ENCODE measurements at regions not wholly inside any gene's neighbourhood (a gene's known extent, or its start where the extent isn't known, plus 50 kb on each side); places are given as distances from the start of the nearest gene placed in this dataset.
"Not testable (repeated sequence)": the region's sequence is repeated elsewhere in the genome, so short reads cannot be mapped to it uniquely, and the experiment has no call there.

DNA sequence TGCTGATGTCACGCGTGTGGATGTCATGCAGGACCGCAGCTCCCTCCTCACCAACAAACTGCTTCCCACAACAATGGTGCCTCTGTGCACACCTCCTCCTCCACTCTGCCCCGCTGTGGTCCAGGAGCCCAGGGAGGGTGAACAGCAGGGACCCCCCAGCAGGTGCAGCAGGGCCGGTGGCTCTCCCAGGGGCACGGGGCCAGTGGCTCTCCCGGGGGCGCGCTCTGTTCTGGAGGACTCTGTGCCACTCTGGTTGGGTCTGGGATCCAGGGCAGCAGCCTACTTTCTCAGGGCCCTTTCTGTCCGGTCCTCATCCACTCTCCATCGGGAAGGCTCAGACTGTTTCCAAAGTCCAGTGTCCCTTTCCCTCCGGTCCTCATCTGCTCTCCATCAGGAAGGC lies 153.0 kb upstream of the ZNF469 start:
- not testable (repeated sequence) for H3K27ac ChIP-seq (ENCODE audit: low read depth, low read length); H3K9ac ChIP-seq (ENCODE audit: low read length in 5 of 5); H3K27me3 ChIP-seq (ENCODE audit: control insufficient read depth in 5 of 5, insufficient read depth in 4 of 5, low read length in 5 of 5); H3K9me3 ChIP-seq (ENCODE audit: control insufficient read depth in 5 of 5, low read length in 5 of 5); H3K36me3 ChIP-seq (ENCODE audit: control insufficient read depth in 5 of 5, insufficient read depth in 5 of 5, low read length in 5 of 5); H3K4me3 ChIP-seq (ENCODE audit: low read depth in 1 of 5, low read length in 5 of 5); H3K4me1 ChIP-seq (ENCODE audit: control insufficient read depth in 5 of 5, insufficient read depth in 5 of 5, low read length in 5 of 5)

DNA sequence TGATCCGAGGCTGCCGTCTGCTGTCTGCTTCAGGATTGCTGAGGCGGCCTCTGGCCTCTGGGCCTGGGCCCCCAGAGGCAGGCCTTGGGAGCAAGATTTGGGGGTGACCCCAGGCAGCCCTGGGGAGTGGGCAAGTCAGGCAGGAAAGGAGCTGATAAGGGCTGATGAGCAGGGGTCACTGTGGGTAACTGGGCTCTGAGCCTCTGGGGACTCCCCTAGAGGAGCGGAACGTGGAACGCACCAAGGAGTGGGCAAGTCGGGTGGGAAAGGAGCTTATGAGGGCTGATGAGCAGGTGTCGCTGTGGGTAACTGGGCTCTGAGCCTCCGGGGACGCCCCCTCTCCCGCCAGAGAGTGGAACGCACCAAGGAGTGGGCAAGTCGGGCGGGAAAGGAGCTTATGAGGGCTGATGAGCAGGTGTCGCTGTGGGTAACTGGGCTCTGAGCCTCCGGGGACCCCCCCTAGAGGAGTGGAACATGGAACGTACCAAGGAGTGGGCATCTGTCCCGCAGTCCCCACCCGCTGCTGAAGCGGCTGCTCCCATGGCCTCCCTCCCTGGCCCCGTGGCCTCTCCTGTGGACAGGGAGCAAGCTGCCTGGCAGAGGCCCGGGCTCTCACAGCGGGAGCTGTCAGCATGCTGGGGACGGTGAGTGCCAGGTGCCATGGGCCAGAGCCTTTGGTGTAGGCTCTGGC lies 152.3 kb upstream of the ZNF469 start:
- not testable (repeated sequence) for H3K27ac ChIP-seq (ENCODE audit: low read depth, low read length); H3K27me3 ChIP-seq (ENCODE audit: control insufficient read depth in 5 of 5, insufficient read depth in 4 of 5, low read length in 5 of 5); H3K9ac ChIP-seq (ENCODE audit: low read length in 5 of 5); H3K9me3 ChIP-seq (ENCODE audit: control insufficient read depth in 5 of 5, low read length in 5 of 5); H3K36me3 ChIP-seq (ENCODE audit: control insufficient read depth in 5 of 5, insufficient read depth in 5 of 5, low read length in 5 of 5); H3K4me3 ChIP-seq (ENCODE audit: low read depth in 1 of 5, low read length in 5 of 5)
- H3K4me1 ChIP-seq (ENCODE audit: control insufficient read depth in 5 of 5, insufficient read depth in 5 of 5, low read length in 5 of 5) = peaks cover 0 to 10% (median 0%) of the 10 kb centered on the region in 5 donors

DNA sequence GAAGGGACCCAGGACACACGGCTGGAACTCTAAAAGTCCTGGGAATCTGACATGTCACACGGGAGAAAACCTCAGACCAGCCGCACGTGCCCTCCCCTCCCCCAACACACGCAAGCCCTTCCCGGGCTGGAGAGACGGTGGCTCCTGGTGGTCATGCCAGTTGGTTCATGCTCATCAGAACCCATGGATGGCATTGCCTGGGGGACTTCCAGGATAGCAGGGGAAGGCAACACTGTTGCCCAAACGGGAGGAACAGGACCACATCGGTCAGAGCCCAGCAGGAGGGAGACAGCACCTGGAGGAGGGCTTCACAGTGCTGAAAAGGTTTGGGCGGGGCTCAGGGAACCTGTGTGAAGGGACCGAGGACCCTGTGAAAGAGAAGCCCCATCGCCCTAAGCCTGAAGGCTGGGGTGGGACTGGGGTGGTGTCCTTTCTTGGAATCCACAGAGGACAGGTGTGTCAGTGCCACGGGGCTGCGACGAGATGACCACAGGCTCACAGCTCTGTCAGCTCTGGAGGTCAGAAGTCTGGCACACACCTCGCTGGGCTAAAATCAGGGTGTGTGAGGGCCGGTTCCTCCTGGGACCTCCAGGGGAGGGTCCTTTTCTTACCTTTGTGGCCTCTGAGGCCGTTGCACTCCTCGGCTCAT lies 151.7 kb upstream of the ZNF469 start:
- not testable (repeated sequence) for H3K36me3 ChIP-seq (ENCODE audit: control insufficient read depth in 5 of 5, insufficient read depth in 5 of 5, low read length in 5 of 5); H3K4me3 ChIP-seq (ENCODE audit: low read depth in 1 of 5, low read length in 5 of 5); H3K9ac ChIP-seq (ENCODE audit: low read length in 5 of 5); H3K9me3 ChIP-seq (ENCODE audit: control insufficient read depth in 5 of 5, low read length in 5 of 5); H3K27me3 ChIP-seq (ENCODE audit: control insufficient read depth in 5 of 5, insufficient read depth in 4 of 5, low read length in 5 of 5); H3K27ac ChIP-seq (ENCODE audit: low read depth, low read length)
- peaks cover 0 to 11% (median 0%) of the 10 kb centered on the region in 5 donors for H3K4me1 ChIP-seq (ENCODE audit: control insufficient read depth in 5 of 5, insufficient read depth in 5 of 5, low read length in 5 of 5)

DNA sequence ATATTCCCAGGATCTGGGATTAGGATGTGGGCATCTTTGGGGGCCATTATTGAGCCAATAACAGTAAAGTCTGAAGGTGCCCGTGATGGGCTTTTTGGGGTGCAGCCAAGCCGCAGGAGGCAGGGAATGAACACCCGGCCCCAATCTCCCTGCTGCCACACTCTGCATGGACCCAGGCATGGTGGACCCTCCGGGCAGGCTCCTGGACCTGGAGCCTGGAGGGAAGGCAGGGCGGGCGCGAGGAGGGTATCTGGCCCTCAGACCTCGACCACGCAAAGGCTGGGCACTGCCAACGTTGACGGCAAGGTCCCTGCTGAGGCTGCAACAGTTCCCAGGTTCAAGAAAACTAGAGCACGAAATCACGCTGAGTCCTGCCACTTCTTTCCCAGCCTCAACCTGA lies 150.9 kb upstream of the ZNF469 start:
- not testable (repeated sequence) for H3K27me3 ChIP-seq (ENCODE audit: control insufficient read depth in 5 of 5, insufficient read depth in 4 of 5, low read length in 5 of 5); H3K27ac ChIP-seq (ENCODE audit: low read depth, low read length)
- H3K4me1 ChIP-seq (ENCODE audit: control insufficient read depth in 5 of 5, insufficient read depth in 5 of 5, low read length in 5 of 5) = peaks cover 0 to 11% (median 0%) of the 10 kb centered on the region in 5 donors

DNA sequence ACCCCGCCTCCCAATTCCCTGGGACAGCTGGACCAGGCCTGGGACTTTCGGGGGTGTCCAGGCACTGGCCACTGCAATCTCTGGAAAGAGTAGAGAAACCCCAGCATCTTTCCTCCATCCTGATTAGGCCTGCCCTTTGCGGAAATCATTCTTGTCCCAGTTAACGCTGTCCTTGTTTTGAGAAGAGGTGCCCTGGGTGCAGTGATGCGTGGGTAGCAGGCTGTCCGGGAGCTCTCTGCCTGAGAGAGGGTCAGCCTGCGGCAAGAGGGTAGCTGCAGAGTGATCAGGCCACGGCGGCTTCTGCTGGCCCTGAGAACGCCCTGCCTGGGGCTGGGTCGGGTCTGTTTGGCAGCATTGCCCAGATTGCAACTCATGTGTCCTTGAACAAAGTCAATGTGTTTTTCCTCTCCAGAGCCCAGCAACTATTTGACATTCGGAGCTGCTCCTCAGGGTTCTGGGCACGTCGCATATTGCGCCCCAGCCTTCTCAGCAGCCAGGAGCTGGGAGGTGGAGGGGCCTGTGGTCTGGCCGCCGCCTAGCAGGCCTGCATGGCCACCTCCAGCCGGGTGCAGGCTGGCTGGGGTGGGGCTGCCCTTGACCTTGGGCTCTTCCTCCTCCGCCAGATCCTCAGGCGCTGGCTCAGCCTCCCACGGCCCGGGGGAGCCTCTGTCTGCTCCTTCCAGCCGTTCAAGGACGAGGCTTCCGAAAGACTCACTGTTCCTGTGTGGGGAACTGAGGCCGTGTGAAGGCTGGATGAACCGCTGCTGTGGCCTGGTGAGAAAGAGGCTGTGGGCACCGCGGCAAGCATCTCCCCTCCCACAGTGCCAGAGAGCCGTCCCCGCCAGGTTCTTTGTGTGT lies 150.1 kb upstream of the ZNF469 start:
- not testable (repeated sequence) for H3K27me3 ChIP-seq (ENCODE audit: control insufficient read depth in 5 of 5, insufficient read depth in 4 of 5, low read length in 5 of 5); H3K9ac ChIP-seq (ENCODE audit: low read length in 5 of 5); H3K36me3 ChIP-seq (ENCODE audit: control insufficient read depth in 5 of 5, insufficient read depth in 5 of 5, low read length in 5 of 5); H3K4me3 ChIP-seq (ENCODE audit: low read depth in 1 of 5, low read length in 5 of 5); H3K27ac ChIP-seq (ENCODE audit: low read depth, low read length); H3K9me3 ChIP-seq (ENCODE audit: control insufficient read depth in 5 of 5, low read length in 5 of 5)
- H3K4me1 ChIP-seq (ENCODE audit: control insufficient read depth in 5 of 5, insufficient read depth in 5 of 5, low read length in 5 of 5) = peaks cover 0 to 11% (median 0%) of the 10 kb centered on the region in 5 donors

More for the DNA sequence above, 150.9 kb upstream of the ZNF469 start:
- not testable (repeated sequence) for H3K36me3 ChIP-seq (ENCODE audit: control insufficient read depth in 5 of 5, insufficient read depth in 5 of 5, low read length in 5 of 5); H3K9ac ChIP-seq (ENCODE audit: low read length in 5 of 5); H3K4me3 ChIP-seq (ENCODE audit: low read depth in 1 of 5, low read length in 5 of 5); H3K9me3 ChIP-seq (ENCODE audit: control insufficient read depth in 5 of 5, low read length in 5 of 5)

DNA sequence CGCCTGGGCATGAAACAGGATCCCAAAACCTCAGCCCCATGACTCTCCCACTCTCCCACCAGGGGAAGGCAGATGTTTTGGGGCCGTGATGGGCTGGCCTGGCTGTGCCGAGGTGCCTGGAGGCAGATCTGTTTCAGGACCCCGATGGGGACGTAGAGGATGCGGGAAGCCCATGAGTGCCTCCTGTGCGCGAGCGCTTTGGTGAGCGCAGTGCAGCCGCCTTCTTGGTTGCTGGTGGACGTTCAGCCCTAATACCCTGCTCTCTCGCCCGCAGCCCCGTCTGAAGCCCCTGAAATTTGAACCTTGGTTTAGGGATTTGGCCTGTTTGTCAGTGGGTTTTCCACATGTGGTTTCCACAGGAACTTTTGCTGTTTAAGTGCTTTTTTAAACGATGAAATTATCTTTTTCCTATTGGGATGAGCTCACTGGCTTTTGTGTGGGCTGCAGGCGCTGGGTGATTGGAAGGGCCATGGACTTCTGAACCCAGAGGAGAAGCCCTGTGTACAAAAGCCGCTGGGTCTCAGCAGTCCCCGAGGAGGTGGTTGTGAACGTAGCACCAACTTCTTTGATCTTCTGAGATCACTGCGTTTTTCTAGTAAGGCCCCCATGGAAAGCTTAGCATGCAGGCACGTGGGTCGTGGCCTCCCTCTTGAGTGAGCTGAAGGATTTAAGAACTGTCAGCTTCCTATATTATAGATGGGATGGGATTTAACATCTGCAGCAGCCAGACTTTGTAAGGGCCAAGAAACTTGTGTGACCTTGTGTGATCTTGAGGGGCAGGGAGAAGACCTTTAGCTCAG lies 148.9 kb upstream of the ZNF469 start:
- not testable (repeated sequence) for H3K36me3 ChIP-seq (ENCODE audit: control insufficient read depth in 5 of 5, insufficient read depth in 5 of 5, low read length in 5 of 5); H3K27me3 ChIP-seq (ENCODE audit: control insufficient read depth in 5 of 5, insufficient read depth in 4 of 5, low read length in 5 of 5); H3K4me3 ChIP-seq (ENCODE audit: low read depth in 1 of 5, low read length in 5 of 5); H3K9me3 ChIP-seq (ENCODE audit: control insufficient read depth in 5 of 5, low read length in 5 of 5); H3K9ac ChIP-seq (ENCODE audit: low read length in 5 of 5)
- H3K27ac ChIP-seq (ENCODE audit: low read depth, low read length) = peak overlapping the region; percentile 16
- H3K4me1 ChIP-seq (ENCODE audit: control insufficient read depth in 5 of 5, insufficient read depth in 5 of 5, low read length in 5 of 5) = peaks cover 0 to 17% (median 0%) of the 10 kb centered on the region in 5 donors

DNA sequence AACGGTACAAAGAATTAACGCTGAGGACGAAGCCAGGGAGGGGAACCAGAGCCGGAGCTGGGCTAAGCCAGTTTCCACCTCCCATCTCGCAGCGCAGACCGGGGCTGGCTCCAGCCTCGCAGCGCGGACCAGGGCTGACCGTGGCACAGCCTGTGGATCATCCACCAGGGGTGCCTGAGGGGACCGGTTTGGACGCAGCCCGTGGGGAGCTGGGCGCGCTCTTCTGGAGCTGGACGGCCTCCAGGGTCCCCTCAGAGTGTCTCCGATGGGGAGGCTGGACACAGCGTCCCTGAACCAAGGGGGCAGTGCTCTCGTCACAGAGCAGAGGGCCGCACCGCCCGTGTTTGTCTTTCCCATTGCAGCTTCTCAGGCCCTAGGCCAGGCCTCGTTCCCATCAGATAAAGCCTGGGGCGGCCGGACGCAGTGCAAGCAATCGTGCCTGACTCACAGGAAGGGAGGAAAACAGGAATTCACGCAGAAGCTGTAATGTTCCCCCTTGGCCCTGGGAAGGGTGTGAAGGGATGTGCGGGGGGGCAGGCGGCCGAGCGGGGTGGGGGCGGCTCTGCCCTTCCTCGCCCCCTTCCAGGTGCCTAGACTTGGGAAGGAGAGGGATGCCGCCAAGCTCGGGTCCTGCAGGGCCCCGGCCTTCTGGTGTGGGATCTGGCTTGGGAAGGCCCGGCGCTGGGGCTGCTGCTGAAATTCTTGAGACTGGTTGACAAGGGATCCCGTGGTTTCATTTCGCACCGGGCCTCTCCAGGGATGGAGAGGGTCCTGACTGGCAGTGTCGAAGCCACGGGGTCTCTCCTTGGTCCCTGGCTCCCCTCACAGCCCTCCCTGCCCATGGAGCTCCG lies 148.1 kb upstream of the ZNF469 start:
- not testable (repeated sequence) for H3K9ac ChIP-seq (ENCODE audit: low read length in 5 of 5); H3K27me3 ChIP-seq (ENCODE audit: control insufficient read depth in 5 of 5, insufficient read depth in 4 of 5, low read length in 5 of 5); H3K9me3 ChIP-seq (ENCODE audit: control insufficient read depth in 5 of 5, low read length in 5 of 5); H3K36me3 ChIP-seq (ENCODE audit: control insufficient read depth in 5 of 5, insufficient read depth in 5 of 5, low read length in 5 of 5); H3K4me3 ChIP-seq (ENCODE audit: low read depth in 1 of 5, low read length in 5 of 5)
- peak overlapping the region; percentile 16 for H3K27ac ChIP-seq (ENCODE audit: low read depth, low read length)
- H3K4me1 ChIP-seq (ENCODE audit: control insufficient read depth in 5 of 5, insufficient read depth in 5 of 5, low read length in 5 of 5) = peaks cover 0 to 17% (median 0%) of the 10 kb centered on the region in 5 donors

DNA sequence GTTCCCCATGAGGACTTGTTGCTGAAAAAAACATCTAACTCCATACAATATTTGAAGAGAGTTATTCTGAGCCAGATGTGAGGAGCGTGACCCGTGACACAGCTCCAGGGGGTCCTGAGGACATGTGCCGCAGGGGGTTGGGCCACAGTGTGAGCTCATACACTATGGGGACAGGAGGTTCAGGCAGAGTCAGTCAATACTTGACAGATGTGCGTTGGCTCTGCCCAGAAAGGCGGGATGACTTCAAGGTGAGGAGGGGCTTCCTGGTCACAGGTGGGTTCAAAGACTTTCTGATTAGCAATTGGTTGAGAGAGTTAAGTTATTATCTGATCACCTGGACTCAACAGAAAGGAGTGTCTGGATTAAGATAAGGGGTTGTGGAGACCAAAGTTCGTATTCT lies 147.1 kb upstream of the ZNF469 start:
- H3K27ac ChIP-seq (ENCODE audit: low read depth, low read length); H3K9me3 ChIP-seq (ENCODE audit: control insufficient read depth in 5 of 5, low read length in 5 of 5); H3K4me3 ChIP-seq (ENCODE audit: low read depth in 1 of 5, low read length in 5 of 5); H3K27me3 ChIP-seq (ENCODE audit: control insufficient read depth in 5 of 5, insufficient read depth in 4 of 5, low read length in 5 of 5); H3K36me3 ChIP-seq (ENCODE audit: control insufficient read depth in 5 of 5, insufficient read depth in 5 of 5, low read length in 5 of 5); H3K9ac ChIP-seq (ENCODE audit: low read length in 5 of 5): not testable (repeated sequence)
- peaks cover 0 to 17% (median 0%) of the 10 kb centered on the region in 5 donors for H3K4me1 ChIP-seq (ENCODE audit: control insufficient read depth in 5 of 5, insufficient read depth in 5 of 5, low read length in 5 of 5)

DNA sequence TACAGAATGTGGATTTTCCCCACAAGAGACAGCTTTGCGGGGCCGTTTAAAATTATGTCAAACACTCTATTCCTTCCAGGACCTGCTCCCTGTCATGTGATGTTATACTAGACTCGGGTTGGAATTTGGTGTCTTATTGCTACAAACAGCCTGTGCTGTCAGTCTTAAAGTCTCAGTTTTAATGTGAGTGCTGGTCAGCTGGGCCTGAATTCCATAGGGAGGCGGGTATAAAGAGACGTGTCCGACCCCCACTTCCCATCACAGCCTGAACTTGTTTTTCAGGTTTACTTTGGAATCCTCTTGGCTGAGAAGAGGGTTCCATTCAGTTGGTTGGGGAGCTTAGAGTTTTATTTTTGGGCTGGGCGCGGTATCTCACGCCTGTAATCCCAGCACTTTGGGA lies 146.5 kb upstream of the ZNF469 start:
- H3K27me3 ChIP-seq (ENCODE audit: control insufficient read depth in 5 of 5, insufficient read depth in 4 of 5, low read length in 5 of 5); H3K9me3 ChIP-seq (ENCODE audit: control insufficient read depth in 5 of 5, low read length in 5 of 5); H3K27ac ChIP-seq (ENCODE audit: low read depth, low read length); H3K36me3 ChIP-seq (ENCODE audit: control insufficient read depth in 5 of 5, insufficient read depth in 5 of 5, low read length in 5 of 5); H3K4me3 ChIP-seq (ENCODE audit: low read depth in 1 of 5, low read length in 5 of 5); H3K9ac ChIP-seq (ENCODE audit: low read length in 5 of 5): not testable (repeated sequence)
- peaks cover 0 to 17% (median 0%) of the 10 kb centered on the region in 5 donors for H3K4me1 ChIP-seq (ENCODE audit: control insufficient read depth in 5 of 5, insufficient read depth in 5 of 5, low read length in 5 of 5)

All from subcutaneous abdominal adipose tissue (tissue), 5 donors.